Lower lobe of right lung (tissue), 2 donors: ENCODE measurements at regions not wholly inside any gene's neighbourhood (a gene's known extent, or its start where the extent isn't known, plus 50 kb on each side); places are given as distances from the start of the nearest gene placed in this dataset.

ENCODE experiments used
- ATAC-seq, 2 donors: fragments of 200-7000 bp; cut with Tn5 transposase; one replicate each; pipeline ENCODE4 v1.9.1; 2020 to 2022; ENCODE audit warnings: mild to moderate bottlenecking in 2 of 2, moderate library complexity in 2 of 2
- DNase-seq: peaks from one replicate; pipeline ENCODE4 v3.0.0-alpha.2; 2020
- H3K27ac ChIP-seq: fragments of 200-600 bp; one replicate; pipeline ENCODE4 v1.8.0; 2022
- H3K27me3 ChIP-seq: fragments of 200-600 bp; one replicate; pipeline ENCODE4 v1.8.0; 2022; ENCODE audit warnings: low read depth
- H3K36me3 ChIP-seq: fragments of 200-600 bp; one replicate; pipeline ENCODE4 v1.8.0; 2022; ENCODE audit warnings: mild to moderate bottlenecking
- H3K4me1 ChIP-seq: fragments of 200-600 bp; one replicate; pipeline ENCODE4 v1.8.0; 2022
- H3K4me3 ChIP-seq: fragments of 200-600 bp; one replicate; pipeline ENCODE4 v1.8.0; 2022; ENCODE audit warnings: mild to moderate bottlenecking
- H3K9me3 ChIP-seq: fragments of 200-600 bp; one replicate; pipeline ENCODE4 v1.8.0; 2022
- intact Hi-C: fragments of 100-400 bp; cut with DNase I; formaldehyde crosslinking; loops from one replicate; pipeline ENCODE4 v1.11.0; 2022
- TF ChIP-seq, protein P1 (sequence below): fragments of 200-600 bp; IDR thresholded peaks from one replicate; pipeline ENCODE4 v1.8.0; 2022; ENCODE audit warnings: antibody characterized with exemption, mild to moderate bottlenecking
- donor health status: DM: no; HTN: yes; CAD: no; lungs with severe emphysema.

DNA sequence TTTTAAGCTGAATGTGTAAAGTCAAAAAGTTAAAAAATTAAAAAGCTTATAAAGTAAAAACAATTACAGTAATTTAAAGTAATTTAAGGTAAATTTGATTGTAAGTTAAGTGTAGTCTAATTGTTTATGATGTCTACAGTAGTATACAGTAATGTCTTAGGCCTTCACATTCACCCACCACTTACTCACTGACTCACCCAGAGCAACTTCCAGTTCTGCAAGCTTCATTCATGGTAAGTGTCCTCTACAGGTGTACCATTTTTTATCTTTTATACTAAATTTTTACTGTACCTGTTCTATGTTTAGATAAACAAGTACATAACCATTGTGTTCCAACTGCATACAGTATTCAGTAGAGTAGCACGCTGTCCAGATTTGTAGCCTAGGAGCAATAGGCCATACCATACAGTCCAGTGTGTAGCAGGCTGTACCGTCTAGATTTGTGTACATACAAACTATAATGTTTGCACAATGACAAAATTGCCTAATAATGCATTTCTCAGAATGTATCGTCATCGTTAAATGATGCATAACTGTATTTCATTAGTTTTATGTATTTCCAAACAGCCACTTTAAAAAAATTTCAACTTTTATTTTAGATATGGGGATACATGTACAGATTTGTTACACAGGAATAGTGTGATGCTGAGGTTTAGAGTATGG lies 319.3 kb downstream of the DYSF start:
- Histone ChIP-seq H3K27ac (no peak overlapping the region), H3K36me3 (no peaks in the 10 kb centered on the region), H3K4me1 (no peaks in the 10 kb centered on the region), H3K4me3 (no peak overlapping the region), H3K9me3 (no peaks in the 10 kb centered on the region), H3K27me3 (no peaks in the 10 kb centered on the region)
- ATAC-seq (no peak), DNase-seq (no peak)
- intact Hi-C loops: no loop called here
- TF ChIP-seq, protein P1, sequence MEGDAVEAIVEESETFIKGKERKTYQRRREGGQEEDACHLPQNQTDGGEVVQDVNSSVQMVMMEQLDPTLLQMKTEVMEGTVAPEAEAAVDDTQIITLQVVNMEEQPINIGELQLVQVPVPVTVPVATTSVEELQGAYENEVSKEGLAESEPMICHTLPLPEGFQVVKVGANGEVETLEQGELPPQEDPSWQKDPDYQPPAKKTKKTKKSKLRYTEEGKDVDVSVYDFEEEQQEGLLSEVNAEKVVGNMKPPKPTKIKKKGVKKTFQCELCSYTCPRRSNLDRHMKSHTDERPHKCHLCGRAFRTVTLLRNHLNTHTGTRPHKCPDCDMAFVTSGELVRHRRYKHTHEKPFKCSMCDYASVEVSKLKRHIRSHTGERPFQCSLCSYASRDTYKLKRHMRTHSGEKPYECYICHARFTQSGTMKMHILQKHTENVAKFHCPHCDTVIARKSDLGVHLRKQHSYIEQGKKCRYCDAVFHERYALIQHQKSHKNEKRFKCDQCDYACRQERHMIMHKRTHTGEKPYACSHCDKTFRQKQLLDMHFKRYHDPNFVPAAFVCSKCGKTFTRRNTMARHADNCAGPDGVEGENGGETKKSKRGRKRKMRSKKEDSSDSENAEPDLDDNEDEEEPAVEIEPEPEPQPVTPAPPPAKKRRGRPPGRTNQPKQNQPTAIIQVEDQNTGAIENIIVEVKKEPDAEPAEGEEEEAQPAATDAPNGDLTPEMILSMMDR: no peak

DNA sequence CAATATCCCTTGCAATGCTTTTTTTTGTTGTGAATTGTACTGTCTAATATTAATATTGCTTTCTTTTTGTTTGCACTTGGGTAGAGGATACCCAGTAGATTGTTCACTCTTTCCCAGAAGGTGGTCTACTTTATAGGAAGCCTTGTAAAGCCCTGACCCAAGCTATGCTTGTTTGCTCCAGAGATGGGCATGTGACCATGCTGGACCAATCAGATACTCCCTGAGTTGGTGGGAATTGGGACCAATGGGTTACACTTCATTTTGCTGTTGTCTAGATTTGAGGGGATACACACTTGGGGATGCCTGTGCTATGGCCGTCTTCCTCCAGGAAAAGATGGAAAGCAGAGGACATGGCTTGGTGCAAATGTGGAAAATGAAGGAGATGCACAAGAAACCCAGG lies 314.3 kb downstream of the DYSF start:
- TF ChIP-seq, protein P1: no peak
- no peaks in the 10 kb centered on the region for H3K9me3 ChIP-seq
- H3K27ac ChIP-seq: no peak overlapping the region
- no peak overlapping the region for H3K4me3 ChIP-seq
- no peaks in the 10 kb centered on the region for H3K36me3 ChIP-seq
- ATAC-seq (no peak), DNase-seq (no peak)
- no peaks in the 10 kb centered on the region for H3K27me3 ChIP-seq
- H3K4me1 ChIP-seq: no peaks in the 10 kb centered on the region
- intact Hi-C loops: no loop called here

DNA sequence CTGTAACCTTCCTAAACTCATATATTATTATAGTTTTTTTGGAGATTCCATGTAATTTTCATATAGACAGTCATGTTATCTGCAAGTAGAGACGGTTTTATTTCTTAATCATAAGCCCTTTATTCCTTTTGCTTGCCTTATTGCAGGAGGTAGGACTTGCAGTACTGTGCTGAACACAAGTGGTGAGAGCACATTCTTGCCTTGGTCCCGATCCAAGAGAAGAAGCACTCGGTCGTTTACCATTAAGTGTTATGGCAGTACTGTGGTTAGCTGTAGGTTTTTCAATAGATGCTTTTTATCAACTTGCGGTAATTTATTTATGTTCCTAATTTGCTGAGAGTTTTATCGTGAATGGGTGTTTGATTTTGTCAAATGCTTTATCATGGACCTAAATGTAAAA lies 305.7 kb downstream of the DYSF start:
- ATAC-seq: no peak
- Histone ChIP-seq H3K27ac (no peak overlapping the region), H3K27me3 (no peaks in the 10 kb centered on the region), H3K36me3 (no peaks in the 10 kb centered on the region), H3K9me3 (no peaks in the 10 kb centered on the region), H3K4me1 (no peaks in the 10 kb centered on the region), H3K4me3 (no peak overlapping the region)
- intact Hi-C loops: no loop called here
- DNase-seq: no peak
- TF ChIP-seq, protein P1: no peak

DNA sequence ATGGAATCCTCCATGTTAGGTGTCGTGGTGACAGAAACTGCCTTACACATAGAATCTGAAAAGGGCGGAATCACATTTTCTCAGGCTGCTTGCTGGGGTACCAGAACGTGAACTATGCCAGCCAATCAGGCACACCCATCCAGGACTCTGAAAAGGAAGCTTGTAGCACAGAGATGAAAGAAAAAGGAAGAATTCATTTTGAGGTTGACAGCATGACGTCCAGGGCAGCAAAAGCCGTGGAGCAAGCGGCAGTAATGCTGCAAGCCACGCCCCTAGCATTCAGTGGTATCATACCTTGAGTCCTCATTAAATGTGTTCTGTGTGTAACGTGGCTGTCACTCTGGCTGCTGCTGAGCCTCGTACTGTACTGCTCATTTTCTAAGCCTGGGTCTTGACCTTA lies 304.0 kb downstream of the DYSF start:
- ATAC-seq: no peak
- Histone ChIP-seq H3K4me3 (no peak overlapping the region), H3K27ac (no peak overlapping the region), H3K36me3 (no peaks in the 10 kb centered on the region), H3K4me1 (no peaks in the 10 kb centered on the region), H3K9me3 (no peaks in the 10 kb centered on the region), H3K27me3 (no peaks in the 10 kb centered on the region)
- TF ChIP-seq, protein P1: no peak
- no peak for DNase-seq
- intact Hi-C loops: no loop called here

DNA sequence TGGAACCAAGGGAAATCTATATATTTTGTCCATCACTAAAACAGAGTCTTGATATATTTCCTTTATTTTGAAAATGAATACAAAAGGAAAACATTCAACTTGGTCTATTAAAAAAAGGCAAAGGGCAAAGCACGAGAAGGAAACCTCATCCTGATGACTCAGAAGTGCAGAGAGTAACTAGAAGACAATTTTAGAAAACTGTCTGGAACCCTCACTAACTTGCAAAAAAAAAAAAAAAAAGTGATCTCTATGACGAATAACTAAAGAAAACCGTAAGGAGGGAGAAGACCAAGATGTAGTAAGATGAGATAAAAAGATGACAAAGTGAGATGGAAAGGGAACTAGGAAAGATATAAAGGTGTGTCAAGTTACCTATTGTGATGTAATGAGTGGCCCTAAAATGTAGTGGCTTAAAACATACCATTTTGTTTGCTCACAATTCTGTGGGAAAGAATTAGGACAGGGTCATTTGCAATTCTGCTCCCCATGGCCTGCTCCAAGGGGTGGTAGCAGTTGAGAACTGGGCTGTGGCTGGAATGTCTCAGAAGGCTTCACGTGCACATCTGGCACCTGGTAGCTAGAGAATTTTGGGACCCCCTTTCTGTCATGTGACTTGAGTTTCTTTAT lies 303.0 kb downstream of the DYSF start:
- DNase-seq: no peak
- TF ChIP-seq, protein P1: no peak
- no peak for ATAC-seq
- Histone ChIP-seq H3K4me3 (no peak overlapping the region), H3K4me1 (no peaks in the 10 kb centered on the region), H3K27ac (no peak overlapping the region), H3K27me3 (no peaks in the 10 kb centered on the region), H3K36me3 (no peaks in the 10 kb centered on the region), H3K9me3 (no peaks in the 10 kb centered on the region)
- intact Hi-C loops: no loop called here
